Stromal cell of bone marrow (primary cell): ENCODE measurements at regions not wholly inside any gene's neighbourhood (a gene's known extent, or its start where the extent isn't known, plus 50 kb on each side); places are given as distances from the start of the nearest gene placed in this dataset.
A peak's percentile ranks its signal among the peaks of the same experiment; 100 is the strongest.
"Not testable (repeated sequence)": the region's sequence is repeated elsewhere in the genome, so short reads cannot be mapped to it uniquely, and the experiment has no call there.

Experiments used
- DNase-seq: peaks from one replicate; pipeline ENCODE4 v3.0.0-alpha.2; 2012; ENCODE audit warnings: low read depth

- DNase-seq = no peak
Observed at GRCh38 chr5:60546207-60546606, 153.8 kb downstream of the DEPDC1B start.

GRCh38 chr5:60545551-60545950 is 154.4 kb downstream of the DEPDC1B start:
- no peak for DNase-seq

- no peak for DNase-seq
Observed at GRCh38 chr5:60544142-60544541, 155.8 kb downstream of the DEPDC1B start.

- peak; percentile 65 for DNase-seq
Observed at GRCh38 chr5:60541980-60542379, 158.0 kb downstream of the DEPDC1B start.

GRCh38 chr5:60540856-60541805 is 158.8 kb downstream of the DEPDC1B start:
- DNase-seq = peak; percentile 87

GRCh38 chr5:60538955-60539866 is 160.8 kb downstream of the DEPDC1B start:
- no peak for DNase-seq

GRCh38 chr5:60538426-60538825 is 161.5 kb downstream of the DEPDC1B start:
- DNase-seq = no peak

- DNase-seq = no peak
Observed at GRCh38 chr5:60535951-60536350, 164.0 kb downstream of the DEPDC1B start.

GRCh38 chr5:60535198-60535597 is 164.8 kb downstream of the DEPDC1B start:
- no peak for DNase-seq

- DNase-seq = no peak
Observed at GRCh38 chr5:60533789-60534188, 166.2 kb downstream of the DEPDC1B start.

- not testable (repeated sequence) for DNase-seq
Observed at GRCh38 chr5:60532796-60533195, 167.2 kb downstream of the DEPDC1B start.

- not testable (repeated sequence) for DNase-seq
Observed at GRCh38 chr5:60530144-60530848, 169.7 kb downstream of the DEPDC1B start.

GRCh38 chr5:60529001-60529400 is 171.0 kb downstream of the DEPDC1B start:
- DNase-seq = no peak

- no peak for DNase-seq
Observed at GRCh38 chr5:60527072-60527471, 172.9 kb downstream of the DEPDC1B start.

GRCh38 chr5:60526336-60526875 is 173.6 kb downstream of the DEPDC1B start:
- no peak for DNase-seq

GRCh38 chr5:60522292-60522905 is 177.6 kb downstream of the DEPDC1B start:
- DNase-seq = no peak

GRCh38 chr5:60521376-60522291 is 178.3 kb downstream of the DEPDC1B start:
- DNase-seq = no peak

GRCh38 chr5:60520451-60521227 is 179.3 kb downstream of the DEPDC1B start:
- no peak for DNase-seq

- DNase-seq = no peak
Observed at GRCh38 chr5:60519372-60519771, 180.6 kb downstream of the DEPDC1B start.
